Neural crest cell (in vitro differentiated cells): ENCODE measurements at regions not wholly inside any gene's neighbourhood (a gene's known extent, or its start where the extent isn't known, plus 50 kb on each side); places are given as distances from the start of the nearest gene placed in this dataset.

Source experiments
- DNase-seq: peaks from one replicate; pipeline ENCODE4 v3.0.0; 2021; ENCODE audit warnings: low read depth, mixed read lengths, low spot score
- H3K27ac Mint-ChIP-seq: one replicate; pipeline ENCODE4 v1.8.0; 2021; ENCODE audit warnings: mild to moderate bottlenecking, mixed read lengths; ENCODE audit not compliant: unreplicated experiment
- H3K27me3 Mint-ChIP-seq: 2 replicates; pipeline ENCODE4 v1.8.0; 2021; ENCODE audit warnings: low read depth, mild to moderate bottlenecking, mixed read lengths
- H3K36me3 Mint-ChIP-seq: 2 replicates; pipeline ENCODE4 v1.8.0; 2021; ENCODE audit warnings: low read depth, mild to moderate bottlenecking, mixed read lengths
- H3K4me1 Mint-ChIP-seq: 2 replicates; pipeline ENCODE4 v1.8.0; 2021; ENCODE audit warnings: mixed read lengths
- H3K4me3 Mint-ChIP-seq: one replicate; pipeline ENCODE4 v1.8.0; 2021; ENCODE audit warnings: mild to moderate bottlenecking, mixed read lengths
- H3K9me3 Mint-ChIP-seq: 2 replicates; pipeline ENCODE4 v1.8.0; 2021; ENCODE audit warnings: mixed read lengths
- CTCF ChIP-seq: fragments of 200-600 bp; sonication (generic); conservative IDR thresholded peaks from 2 replicates; pipeline ENCODE4 v1.5.0; 2021; ENCODE audit warnings: antibody characterized with exemption, mild to moderate bottlenecking

- no peaks in the 10 kb centered on the region for H3K27me3 Mint-ChIP-seq
- no peak for TF ChIP-seq CTCF
- no peak overlapping the region for H3K4me3 Mint-ChIP-seq
Measured at GRCh38 chr14:49972823-49973222, 79.9 kb downstream of the ARF6 start.

GRCh38 chr14:49975276-49975675 lies 82.4 kb downstream of the ARF6 start:
- TF ChIP-seq CTCF = no peak
- peaks cover 18% of the 10 kb centered on the region for H3K4me1 Mint-ChIP-seq
- no peak overlapping the region for H3K27ac Mint-ChIP-seq
- no peaks in the 10 kb centered on the region for H3K9me3 Mint-ChIP-seq
- no peak overlapping the region for H3K4me3 Mint-ChIP-seq
- no peaks in the 10 kb centered on the region for H3K36me3 Mint-ChIP-seq
- no peak for DNase-seq
- peaks cover 13% of the 10 kb centered on the region for H3K27me3 Mint-ChIP-seq

More at GRCh38 chr14:49972823-49973222, 79.9 kb downstream of the ARF6 start:
- H3K27ac Mint-ChIP-seq = no peak overlapping the region
- no peaks in the 10 kb centered on the region for H3K9me3 Mint-ChIP-seq
- H3K36me3 Mint-ChIP-seq = no peaks in the 10 kb centered on the region
- DNase-seq = no peak
- H3K4me1 Mint-ChIP-seq = peaks cover 19% of the 10 kb centered on the region

- H3K9me3 Mint-ChIP-seq = no peaks in the 10 kb centered on the region
- peaks cover 12% of the 10 kb centered on the region for H3K4me1 Mint-ChIP-seq
- DNase-seq = no peak
- no peak for TF ChIP-seq CTCF
- H3K27ac Mint-ChIP-seq = no peak overlapping the region
- no peak overlapping the region for H3K4me3 Mint-ChIP-seq
- no peaks in the 10 kb centered on the region for H3K36me3 Mint-ChIP-seq
- peaks cover 18% of the 10 kb centered on the region for H3K27me3 Mint-ChIP-seq
Measured at GRCh38 chr14:49975799-49976198, 82.9 kb downstream of the ARF6 start.

DNA sequence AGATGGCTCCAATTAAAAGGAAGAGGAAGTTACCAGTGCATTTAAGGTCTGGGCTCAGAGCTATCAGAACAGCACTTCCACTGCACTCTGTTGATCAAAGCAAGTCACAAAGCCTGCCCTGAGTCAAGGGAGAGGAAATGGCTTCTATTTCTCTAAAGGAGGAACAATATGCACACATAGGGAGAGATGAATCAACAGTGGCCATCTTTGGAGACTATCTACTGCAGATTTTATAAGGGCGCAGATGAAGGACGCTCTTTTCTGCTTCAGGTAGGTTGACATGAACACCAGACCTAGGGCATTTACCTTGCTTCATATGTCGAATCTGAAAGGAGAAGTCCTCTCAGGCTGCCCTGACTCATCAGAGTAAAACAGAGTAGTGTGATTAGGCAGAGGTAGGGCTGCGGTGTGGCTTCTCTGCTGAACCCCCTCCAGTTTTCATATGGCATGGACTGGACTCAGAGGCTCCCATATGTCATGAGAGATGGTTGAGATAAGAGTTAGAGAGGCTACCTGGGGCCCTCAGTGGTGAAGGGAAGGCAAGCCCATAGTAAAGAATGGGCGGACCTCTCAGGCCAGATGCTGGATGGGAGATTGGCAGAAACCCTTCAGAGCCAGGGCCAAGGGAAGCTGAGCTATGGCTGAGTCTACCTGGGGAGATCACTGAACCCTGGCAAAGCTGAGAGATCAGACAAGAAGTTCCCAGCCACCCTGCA lies 84.4 kb downstream of the ARF6 start:
- no peak for TF ChIP-seq CTCF

GRCh38 chr14:49980027-49980426 lies 87.1 kb downstream of the ARF6 start:
- H3K9me3 Mint-ChIP-seq = no peaks in the 10 kb centered on the region
- no peaks in the 10 kb centered on the region for H3K36me3 Mint-ChIP-seq
- no peak overlapping the region for H3K4me3 Mint-ChIP-seq
- H3K27me3 Mint-ChIP-seq = peaks cover 23% of the 10 kb centered on the region
- no peaks in the 10 kb centered on the region for H3K4me1 Mint-ChIP-seq
- DNase-seq = no peak
- TF ChIP-seq CTCF = no peak
- H3K27ac Mint-ChIP-seq = no peak overlapping the region

More for the DNA sequence above, 84.4 kb downstream of the ARF6 start:
- Mint-ChIP-seq H3K4me3 (no peak overlapping the region), H3K36me3 (no peaks in the 10 kb centered on the region), H3K27me3 (peaks cover 23% of the 10 kb centered on the region), H3K27ac (no peak overlapping the region), H3K9me3 (no peaks in the 10 kb centered on the region), H3K4me1 (peaks cover under 1% of the 10 kb centered on the region)
- no peak for DNase-seq
